ENCODE measurements at regions not wholly inside any gene's neighbourhood (a gene's known extent, or its start where the extent isn't known, plus 50 kb on each side); places are given as distances from the start of the nearest gene placed in this dataset.
A peak's percentile ranks its signal among the peaks of the same experiment; 100 is the strongest.

- no peak for TF ChIP-seq ZNF132 (tag by site-specific recombination; IDR thresholded peaks at IDR 0.05; ENCODE audit: borderline replicate concordance)
- no peak for TF ChIP-seq ZNF121 (tag by site-specific recombination; IDR thresholded peaks at IDR 0.05)
- no peak for TF ChIP-seq ZSCAN5A (tag by site-specific recombination; IDR thresholded peaks at IDR 0.05)
- TF ChIP-seq ZNF76 (tag by site-specific recombination; IDR thresholded peaks at IDR 0.05; ENCODE audit: borderline replicate concordance, low read depth): no peak
Measured at GRCh38 chr6:166745801-166746668, 119.0 kb upstream of the RPS6KA2 start (continued).

- Histone ChIP-seq H3K36me3 (ENCODE audit: control insufficient read depth in 2 of 2, insufficient read depth in 1 of 2, low read length in 2 of 2) (no peaks in the 10 kb centered on the region), H3K27ac (ENCODE audit: extremely low read depth, low read depth, low read length) (no peak overlapping the region), H3K4me3 (ENCODE audit: low read depth, low read length) (no peak overlapping the region), H3K4me1 (ENCODE audit: control insufficient read depth, insufficient read depth, low read length) (no peaks in the 10 kb centered on the region), H3K9me3 (ENCODE audit: control insufficient read depth, insufficient read depth, low read depth, low read length) (no peaks in the 10 kb centered on the region)
- ChIA-PET CTCF (interaction anchor here (1.1 kb wide), 1 partner anchor 30 kb away, joined by 4 read pairs; no protein-coding TSS in a partner anchor), POLR2A (no interaction called here)
- TF ChIP-seq RBAK (tag by site-specific recombination; IDR thresholded peaks at IDR 0.05) (0 out of 2 replicates have a peak, but pooled peaks have one; percentile 36), ZNF548 (tag by site-specific recombination; IDR thresholded peaks at IDR 0.05) (no peak)
Measured at GRCh38 chr6:166744223-166745134, 117.4 kb upstream of the RPS6KA2 start.

GRCh38 chr6:166743406-166744222 is 116.6 kb upstream of the RPS6KA2 start:
- no peak for TF ChIP-seq ZNF26 (tag by site-specific recombination; IDR thresholded peaks at IDR 0.05)
- TF ChIP-seq ZNF174 (tag by site-specific recombination; IDR thresholded peaks at IDR 0.05): no peak
- TF ChIP-seq INSM2 (tag by site-specific recombination; IDR thresholded peaks at IDR 0.05): no peak
- TF ChIP-seq ZNF2 (tag by site-specific recombination; IDR thresholded peaks at IDR 0.05): no peak
- TF ChIP-seq ZNF157 (tag by site-specific recombination; IDR thresholded peaks at IDR 0.05): no peak
- TF ChIP-seq PRDM4 (tag by site-specific recombination; IDR thresholded peaks at IDR 0.05): no peak
- TF ChIP-seq HIC1 (tag by site-specific recombination; IDR thresholded peaks at IDR 0.05): no peak
- CTCF ChIA-PET: no interaction called here
- POLR2A ChIA-PET: no interaction called here

More at GRCh38 chr6:166743406-166744222, 116.6 kb upstream of the RPS6KA2 start:
- no peak overlapping the region for H3K4me3 ChIP-seq (ENCODE audit: low read depth, low read length)
- H3K4me1 ChIP-seq (ENCODE audit: control insufficient read depth, insufficient read depth, low read length): no peaks in the 10 kb centered on the region
- no peak overlapping the region for H3K27ac ChIP-seq (ENCODE audit: extremely low read depth, low read depth, low read length)
- H3K9me3 ChIP-seq (ENCODE audit: control insufficient read depth, insufficient read depth, low read depth, low read length): no peaks in the 10 kb centered on the region
- no peaks in the 10 kb centered on the region for H3K36me3 ChIP-seq (ENCODE audit: control insufficient read depth in 2 of 2, insufficient read depth in 1 of 2, low read length in 2 of 2)

Measured in HEK293 (cell line).